Nucleus accumbens (tissue), 56 donors: ENCODE measurements at regions not wholly inside any gene's neighbourhood (a gene's known extent, or its start where the extent isn't known, plus 50 kb on each side); places are given as distances from the start of the nearest gene placed in this dataset.

Experiments used
- DNase-seq, 56 donors: peaks; one replicate each; lab custom pipeline; 2025; lab: John Stamatoyannopoulos, UW

DNA sequence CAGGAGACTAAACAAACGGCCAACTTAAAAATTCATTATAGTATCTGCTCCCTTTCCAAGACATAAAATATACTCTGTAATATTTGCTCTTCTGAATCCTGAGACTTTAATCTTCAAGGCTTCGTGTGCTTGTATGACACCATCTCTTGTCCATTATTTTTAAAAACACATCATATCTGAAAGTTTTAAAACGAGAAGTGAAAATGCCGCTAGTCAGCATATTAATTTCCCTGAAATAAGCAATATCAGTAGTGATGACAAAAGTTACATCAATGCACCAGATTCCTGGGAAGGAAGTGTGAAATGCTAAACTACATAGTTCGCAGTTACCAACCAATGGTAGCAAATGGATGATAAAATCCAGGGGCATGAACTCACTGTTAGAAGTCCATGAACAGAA is 66.8 kb upstream of the EXOC1L start:
- DNase-seq, result no peak

DNA sequence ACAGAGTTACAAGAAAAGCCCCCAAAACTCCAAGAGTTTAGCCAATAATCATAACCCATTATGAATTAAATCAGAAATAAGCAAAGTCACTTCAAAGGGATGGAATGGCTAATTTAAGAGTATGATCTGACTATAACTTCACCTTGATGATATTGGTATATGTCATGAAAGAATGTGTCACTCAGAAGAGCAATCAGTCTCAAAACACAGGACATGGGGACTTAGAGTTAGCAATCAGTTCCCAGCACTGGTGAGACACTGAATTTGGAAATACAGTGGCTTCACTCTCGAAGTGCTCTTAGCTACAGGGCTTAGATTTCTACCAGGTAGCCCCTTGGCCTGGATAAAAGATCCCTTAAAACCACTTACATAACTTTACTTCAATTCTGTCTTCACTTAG is 65.7 kb upstream of the EXOC1L start:
- DNase-seq, result no peak

DNA sequence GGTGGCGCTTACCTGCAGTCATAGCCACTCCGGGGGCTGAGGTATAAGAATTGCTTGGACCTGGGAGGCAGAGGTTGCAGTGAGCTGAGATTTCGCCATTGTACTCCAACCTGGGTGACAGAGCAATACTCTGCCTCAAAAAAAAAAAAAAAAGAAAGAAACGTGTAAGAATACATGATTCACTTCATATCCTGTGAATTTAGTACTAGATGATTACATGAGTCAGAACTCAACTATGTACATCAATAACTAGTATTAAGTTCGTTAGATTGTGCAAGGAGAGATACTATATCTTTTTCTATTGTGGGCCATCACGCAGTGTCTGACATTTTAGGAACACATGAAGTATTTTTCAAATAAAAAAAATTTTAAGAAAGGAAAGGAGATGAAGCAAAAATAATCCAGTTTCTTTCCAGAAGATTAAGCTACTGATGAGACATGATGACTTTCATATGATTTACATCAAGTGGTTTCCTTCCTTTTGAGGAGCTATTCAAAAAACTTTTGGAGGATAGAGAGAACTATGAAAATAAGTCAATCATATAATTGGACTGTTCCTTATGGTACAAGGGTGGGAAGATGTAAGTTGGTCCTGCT is 64.7 kb upstream of the EXOC1L start:
- no peak for DNase-seq

DNA sequence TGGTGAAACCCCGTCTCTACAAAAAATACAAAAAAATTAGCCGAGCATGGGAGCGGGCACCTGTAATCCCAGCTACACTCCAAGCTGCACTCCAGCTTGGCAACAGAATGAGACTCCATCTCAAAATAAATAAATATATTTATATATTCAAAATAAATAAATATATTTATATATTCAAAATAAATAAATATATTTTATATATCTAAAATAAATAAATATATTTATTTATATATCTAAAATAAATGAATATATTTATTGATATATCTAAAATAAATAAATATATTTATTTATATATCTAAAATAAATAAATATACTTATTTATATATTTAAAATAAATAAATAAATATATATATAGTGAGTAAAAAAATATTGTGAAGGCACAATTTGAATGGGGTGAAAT is 63.4 kb upstream of the EXOC1L start:
- DNase-seq, result no peak

DNA sequence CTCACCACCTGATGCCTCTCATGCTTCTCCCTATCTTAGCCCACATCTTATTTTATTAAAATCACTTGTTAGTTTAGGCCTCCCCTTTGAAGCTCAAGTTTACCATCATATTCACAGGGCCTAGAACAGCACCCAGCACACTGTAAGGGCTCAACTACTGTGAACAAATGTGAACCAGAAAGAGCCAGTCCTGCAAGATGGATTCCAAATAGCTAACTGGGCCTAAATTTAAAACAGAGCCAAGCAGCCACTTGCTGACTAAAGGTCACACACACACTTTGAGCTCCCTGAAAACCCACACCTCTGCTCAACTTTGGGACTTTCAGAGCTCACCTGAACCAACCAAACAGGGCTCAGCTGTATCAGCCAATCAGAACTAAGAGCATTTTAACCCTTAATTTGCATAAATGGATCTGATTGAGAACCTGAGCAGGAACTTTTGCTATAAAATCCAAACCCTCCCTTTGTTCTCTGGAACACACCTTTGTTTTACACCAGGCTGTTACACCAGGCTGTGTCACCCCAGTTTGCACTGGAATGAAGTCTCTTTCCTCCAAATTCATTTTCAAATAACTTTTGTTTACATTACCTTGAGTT is 62.1 kb upstream of the EXOC1L start:
- no peak for DNase-seq

DNA sequence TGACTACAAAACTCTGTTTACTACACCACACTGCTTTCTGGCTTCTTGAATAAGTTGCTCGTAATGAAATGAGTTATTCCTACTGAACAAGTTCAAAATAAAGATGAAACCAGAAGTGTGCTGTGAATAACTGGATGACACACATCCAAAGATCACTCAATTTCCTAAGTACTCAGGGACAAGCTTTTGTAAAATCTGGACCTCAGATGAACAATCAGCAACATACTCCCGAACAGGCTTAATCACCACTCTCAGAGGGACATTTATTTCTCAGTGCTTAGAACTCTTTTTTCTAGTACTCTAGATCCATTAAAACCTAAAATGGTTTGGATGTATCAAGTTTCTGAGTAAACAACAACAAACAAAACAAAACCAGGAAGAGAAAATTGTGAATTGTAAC is 61.5 kb upstream of the EXOC1L start:
- DNase-seq, result no peak

DNA sequence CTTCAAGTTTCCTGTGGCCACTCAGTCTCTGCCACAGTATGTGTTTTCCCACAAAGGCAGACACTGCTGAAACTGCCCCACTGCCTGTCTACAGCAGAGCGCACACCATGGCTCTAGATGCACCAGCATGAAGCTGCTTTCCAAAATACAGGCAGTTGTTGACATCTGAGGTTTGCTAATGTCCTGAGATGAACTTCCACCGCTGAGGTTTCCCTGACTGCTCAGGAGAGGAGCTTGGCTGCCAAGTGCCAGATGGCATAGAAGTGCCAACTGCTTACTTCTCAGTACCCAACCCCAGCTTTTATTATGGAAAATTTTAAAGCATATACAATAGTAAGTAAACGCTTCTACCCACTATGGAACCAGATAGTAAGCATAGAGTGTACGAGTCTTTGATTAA is 61.0 kb upstream of the EXOC1L start:
- DNase-seq, result no peak

DNA sequence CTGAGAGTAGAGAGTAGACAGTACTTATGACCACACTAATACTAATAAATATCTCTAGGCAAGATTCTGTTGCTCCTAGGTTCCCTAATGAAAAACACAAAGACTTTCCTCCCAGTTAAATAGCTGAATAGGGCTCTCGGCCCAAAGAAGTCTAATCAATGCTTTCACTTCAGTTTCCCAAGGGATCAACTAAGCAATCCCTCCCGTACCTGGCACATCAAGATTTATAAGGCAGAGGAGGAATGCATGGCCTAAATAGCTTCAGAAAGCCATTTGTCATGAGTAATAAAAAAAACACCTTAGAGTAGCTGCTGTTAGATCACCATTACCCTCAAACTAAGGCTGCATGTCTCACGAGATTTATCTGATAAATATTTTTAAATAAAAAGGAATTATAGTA is 56.8 kb upstream of the EXOC1L start:
- no peak for DNase-seq

DNA sequence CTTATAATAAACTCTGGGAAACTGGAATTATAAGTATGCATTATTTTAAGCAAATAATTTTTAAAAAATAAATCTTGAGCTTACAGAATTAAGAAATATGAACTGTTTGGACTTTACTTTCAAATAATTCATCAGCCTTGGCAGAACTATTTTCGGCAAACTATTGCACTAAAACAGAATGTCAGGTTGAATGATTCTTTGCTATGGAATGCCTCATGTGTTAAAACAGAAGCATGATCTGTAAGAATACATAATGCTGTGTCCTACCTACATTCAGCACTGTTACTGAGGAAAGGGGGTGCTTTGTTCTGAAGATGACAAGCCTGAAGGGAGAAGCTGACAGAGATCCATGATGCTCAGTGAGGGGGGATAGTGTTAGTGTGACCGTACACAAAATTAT is 55.6 kb upstream of the EXOC1L start:
- DNase-seq, result no peak

DNA sequence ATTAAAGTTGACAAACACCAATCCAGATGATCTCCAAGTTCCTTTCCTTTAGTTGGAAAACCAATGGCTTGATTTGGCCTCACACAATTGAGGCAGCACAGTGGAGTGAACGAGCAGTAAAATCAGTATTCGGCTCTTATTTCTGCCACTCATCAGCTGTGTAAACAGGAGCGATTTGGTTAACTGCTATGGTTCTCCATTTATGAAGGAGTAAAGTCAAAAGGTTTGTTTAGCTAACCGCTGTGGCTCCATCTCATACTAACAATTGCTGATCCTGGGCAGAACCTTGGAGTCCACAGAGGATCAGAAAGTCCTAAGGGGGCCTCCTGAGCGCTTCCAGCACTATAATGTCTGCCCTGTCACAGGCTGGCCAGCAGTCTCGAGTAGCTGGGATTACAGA is 54.5 kb upstream of the EXOC1L start:
- no peak for DNase-seq

DNA sequence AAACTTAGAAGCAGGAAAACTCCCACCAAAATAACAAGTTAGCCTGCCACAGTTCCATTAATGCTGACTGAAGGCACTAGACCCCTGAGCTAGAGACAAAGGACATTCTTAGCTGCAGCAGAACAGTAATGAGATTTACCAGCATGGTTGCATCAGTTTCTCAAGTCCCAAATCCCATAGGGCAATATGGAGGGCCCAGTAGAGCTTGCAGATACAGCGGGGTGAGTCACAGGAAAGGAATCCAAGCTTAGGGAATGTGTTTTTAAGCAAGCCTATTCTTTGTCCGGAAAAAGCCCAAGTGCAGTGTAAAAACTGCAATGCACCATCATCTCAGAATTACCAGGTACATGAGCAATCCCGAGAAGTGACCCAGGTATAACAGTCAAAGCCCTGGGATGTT is 51.3 kb upstream of the EXOC1L start:
- DNase-seq, result no peak
